ENCODE measurements at regions not wholly inside any gene's neighbourhood (a gene's known extent, or its start where the extent isn't known, plus 50 kb on each side); places are given as distances from the start of the nearest gene placed in this dataset.

- no peak for TF ChIP-seq KMT2A (CRISPR knock-in tag; IDR thresholded peaks at IDR 0.05)
- TF ChIP-seq TGIF2 (CRISPR knock-in tag; IDR thresholded peaks at IDR 0.05), result no peak
- no peak for TF ChIP-seq KAT2B (IDR thresholded peaks at IDR 0.05; ENCODE audit: borderline replicate concordance, low read depth, low read length)
- TF ChIP-seq POLR2A (IDR thresholded peaks at IDR 0.05; ENCODE audit: insufficient read depth in 1 of 2, low read depth in 2 of 2, low read length in 2 of 2), result no peak
- TF ChIP-seq RAD21 (CRISPR knock-in tag; IDR thresholded peaks at IDR 0.05), result no peak
- no peak for TF ChIP-seq ZNF431 (CRISPR knock-in tag; IDR thresholded peaks at IDR 0.05; ENCODE audit: borderline replicate concordance, low read depth)
- TF ChIP-seq MEIS2 (CRISPR knock-in tag; IDR thresholded peaks at IDR 0.05), result no peak
- no peak for TF ChIP-seq FOXK2 (IDR thresholded peaks at IDR 0.05)
These were observed 373.5 kb downstream of the SOX11 start for GRCh38 chr2:6065703-6066102.

Measured in HepG2 (cell line).